HepG2 (cell line): ENCODE measurements at regions not wholly inside any gene's neighbourhood (a gene's known extent, or its start where the extent isn't known, plus 50 kb on each side); places are given as distances from the start of the nearest gene placed in this dataset.

Experiments
- AGO2 ChIP-seq: fragments of 200-400 bp; formaldehyde crosslinking; optimal IDR thresholded peaks from 2 replicates; pipeline ENCODE3; 2017; ENCODE audit warnings: mild to moderate bottlenecking, low read depth, low read length, moderate library complexity
- ARID5B ChIP-seq: IDR thresholded peaks from 2 replicates; pipeline ENCODE4 v1.4.0; 2020; ENCODE audit warnings: mild to moderate bottlenecking, missing genetic modification reagents
- ARNTL ChIP-seq: sonication (generic); formaldehyde crosslinking; IDR thresholded peaks from 2 replicates; pipeline ENCODE4 v1.4.0; 2020; ENCODE audit warnings: mild to moderate bottlenecking, missing genetic modification reagents
- ESRRA ChIP-seq: sonication (generic); formaldehyde crosslinking; IDR thresholded peaks from 2 replicates; pipeline ENCODE4 v1.5.1; 2020; ENCODE audit warnings: mild to moderate bottlenecking, low read depth, missing genetic modification reagents
- POLR2AphosphoS2 ChIP-seq: IDR thresholded peaks from 2 replicates; pipeline ENCODE4 v1.6.1; 2011; ENCODE audit warnings: low read depth, low read length, improper control_type of control experiment
- RARA ChIP-seq: IDR thresholded peaks from 2 replicates; pipeline ENCODE4 v1.6.1; 2016; ENCODE audit warnings: missing genetic modification reagents, missing compliant biosample characterization
- ZNF121 ChIP-seq: sonication (generic); formaldehyde crosslinking; IDR thresholded peaks from 2 replicates; pipeline ENCODE4 v1.5.0; 2020; ENCODE audit warnings: mild to moderate bottlenecking, missing genetic modification reagents
- ZNF326 ChIP-seq: sonication (generic); formaldehyde crosslinking; IDR thresholded peaks from 2 replicates; pipeline ENCODE4 v1.4.0; 2020; ENCODE audit warnings: missing genetic modification reagents, borderline replicate concordance
- TF ChIP-seq, protein P1 (sequence below): sonication (generic); formaldehyde crosslinking; IDR thresholded peaks from 2 replicates; pipeline ENCODE4 v1.5.0; 2020; ENCODE audit warnings: mild to moderate bottlenecking, missing genetic modification reagents, moderate library complexity

DNA sequence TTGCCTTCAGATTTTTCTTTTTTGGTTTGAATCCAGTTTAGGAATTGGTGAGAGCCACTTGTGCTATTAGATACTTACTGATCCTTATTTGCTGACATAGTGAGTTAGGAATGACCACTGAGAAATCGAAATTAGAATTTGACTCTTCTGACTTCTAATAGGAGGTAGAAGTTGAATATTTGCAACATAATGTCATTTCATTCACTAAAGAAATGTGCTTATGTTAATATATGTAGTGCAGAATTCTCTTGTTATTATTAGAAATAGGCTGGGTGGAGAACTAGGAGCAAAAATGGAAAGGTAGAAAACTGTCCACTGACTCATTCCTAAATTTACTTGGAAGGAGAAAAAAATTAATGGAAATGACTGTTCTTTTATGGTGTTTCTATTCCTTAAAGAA, 538.2 kb upstream of the SGO1 start:
- no peak for TF ChIP-seq RARA
- TF ChIP-seq ZNF326 (CRISPR knock-in tag) = no peak
- TF ChIP-seq ESRRA (CRISPR knock-in tag) = no peak
- no peak for TF ChIP-seq AGO2
- no peak for TF ChIP-seq POLR2AphosphoS2
- TF ChIP-seq ARID5B (CRISPR knock-in tag) = no peak
- TF ChIP-seq ZNF121 (CRISPR knock-in tag) = no peak
- TF ChIP-seq, protein P1, sequence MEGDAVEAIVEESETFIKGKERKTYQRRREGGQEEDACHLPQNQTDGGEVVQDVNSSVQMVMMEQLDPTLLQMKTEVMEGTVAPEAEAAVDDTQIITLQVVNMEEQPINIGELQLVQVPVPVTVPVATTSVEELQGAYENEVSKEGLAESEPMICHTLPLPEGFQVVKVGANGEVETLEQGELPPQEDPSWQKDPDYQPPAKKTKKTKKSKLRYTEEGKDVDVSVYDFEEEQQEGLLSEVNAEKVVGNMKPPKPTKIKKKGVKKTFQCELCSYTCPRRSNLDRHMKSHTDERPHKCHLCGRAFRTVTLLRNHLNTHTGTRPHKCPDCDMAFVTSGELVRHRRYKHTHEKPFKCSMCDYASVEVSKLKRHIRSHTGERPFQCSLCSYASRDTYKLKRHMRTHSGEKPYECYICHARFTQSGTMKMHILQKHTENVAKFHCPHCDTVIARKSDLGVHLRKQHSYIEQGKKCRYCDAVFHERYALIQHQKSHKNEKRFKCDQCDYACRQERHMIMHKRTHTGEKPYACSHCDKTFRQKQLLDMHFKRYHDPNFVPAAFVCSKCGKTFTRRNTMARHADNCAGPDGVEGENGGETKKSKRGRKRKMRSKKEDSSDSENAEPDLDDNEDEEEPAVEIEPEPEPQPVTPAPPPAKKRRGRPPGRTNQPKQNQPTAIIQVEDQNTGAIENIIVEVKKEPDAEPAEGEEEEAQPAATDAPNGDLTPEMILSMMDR = no peak
- no peak for TF ChIP-seq ARNTL (CRISPR knock-in tag)
